GM18499 (cell line): ENCODE measurements at regions not wholly inside any gene's neighbourhood (a gene's known extent, or its start where the extent isn't known, plus 50 kb on each side); places are given as distances from the start of the nearest gene placed in this dataset.
A peak's percentile ranks its signal among the peaks of the same experiment; 100 is the strongest.

Experiments used
- ATAC-seq: cut with Tn5 transposase; IDR thresholded peaks from one replicate; pipeline ENCODE4 v1.9.1; 2021; ENCODE audit warnings: moderate number of reproducible peaks; ENCODE audit not compliant: insufficient read depth, unreplicated experiment

DNA sequence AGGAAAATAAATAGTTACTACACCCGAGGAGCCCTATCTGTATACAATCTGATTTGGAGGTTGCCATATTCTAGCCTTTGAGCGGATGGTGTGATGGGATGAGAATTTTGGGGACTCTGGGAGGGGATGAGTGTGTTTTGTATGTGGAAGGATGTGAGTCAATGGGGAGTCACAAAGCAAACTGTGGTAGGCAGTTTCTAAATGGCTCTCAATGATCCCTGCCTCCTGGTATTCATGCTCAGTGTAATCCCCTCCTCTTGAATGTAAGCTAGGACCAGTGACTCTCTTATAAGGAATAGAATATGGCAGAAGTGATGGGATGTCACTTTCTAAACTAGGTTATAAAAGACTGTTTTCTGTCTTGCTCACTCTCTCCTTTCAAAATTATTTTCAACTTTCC, 205.7 kb upstream of the RIOK2 start:
- ATAC-seq: no peak

- ATAC-seq: no peak
Measured at GRCh38 chr5:97400537-97400936, 217.5 kb upstream of the RIOK2 start.

GRCh38 chr5:97405941-97406340, 222.9 kb upstream of the RIOK2 start:
- ATAC-seq: no peak

DNA sequence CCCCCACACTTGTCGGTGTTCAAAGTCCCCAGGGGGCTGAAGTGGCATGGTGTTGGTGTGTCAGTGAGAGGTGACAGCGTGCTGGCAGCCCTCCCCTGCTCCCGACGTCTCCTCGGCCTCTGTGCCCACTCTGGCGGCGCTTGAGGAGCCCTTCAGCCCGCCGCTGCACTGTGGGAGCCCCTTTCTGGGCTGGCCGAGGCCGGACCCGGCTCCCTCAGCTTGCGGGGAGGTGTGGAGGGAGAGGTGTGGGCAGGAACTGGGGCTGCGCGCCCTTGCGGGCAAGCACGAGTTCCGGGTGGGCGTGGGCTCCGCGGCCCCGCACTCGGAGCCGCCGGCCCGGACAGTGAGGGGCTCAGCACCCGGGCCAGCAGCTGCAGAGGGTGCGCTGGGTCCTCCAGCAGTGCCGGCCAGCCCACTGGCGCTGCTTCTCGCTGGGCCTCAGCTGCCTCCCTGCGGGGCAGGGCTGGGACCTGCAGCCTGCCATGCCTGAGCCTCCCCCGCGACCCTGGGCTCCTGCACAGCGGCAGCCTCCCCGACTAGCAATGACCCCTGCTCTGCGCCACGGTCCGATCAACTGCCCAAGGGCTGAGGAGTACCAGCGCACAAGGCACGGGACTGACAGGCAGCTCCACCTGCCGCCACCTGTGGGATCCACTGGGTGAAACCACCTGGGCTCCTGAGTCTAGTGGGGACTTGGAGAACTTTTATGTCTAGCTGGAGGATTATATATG, 224.1 kb upstream of the RIOK2 start:
- no peak for ATAC-seq

GRCh38 chr5:97408331-97408730, 225.3 kb upstream of the RIOK2 start:
- ATAC-seq: no peak

DNA sequence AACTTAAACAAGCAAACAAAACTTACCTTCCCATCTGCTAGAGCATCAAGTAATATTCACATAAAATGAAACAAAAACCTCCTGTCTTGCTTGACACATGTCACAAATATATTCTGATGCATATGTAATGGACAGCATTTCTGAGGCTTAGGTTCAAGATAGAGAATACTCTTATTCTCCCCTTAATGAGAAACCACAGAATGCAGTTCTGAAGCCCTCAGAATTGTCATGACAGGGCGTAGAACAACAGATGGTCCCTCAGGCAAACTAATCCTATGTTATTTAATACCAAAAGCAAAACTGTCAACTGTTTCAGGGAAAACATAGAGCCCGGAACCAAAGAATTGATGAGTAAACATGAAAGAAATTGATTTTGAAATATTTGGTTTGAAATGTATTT, 229.9 kb upstream of the RIOK2 start:
- no peak for ATAC-seq

GRCh38 chr5:97417986-97418385, 234.9 kb upstream of the RIOK2 start:
- no peak for ATAC-seq

DNA sequence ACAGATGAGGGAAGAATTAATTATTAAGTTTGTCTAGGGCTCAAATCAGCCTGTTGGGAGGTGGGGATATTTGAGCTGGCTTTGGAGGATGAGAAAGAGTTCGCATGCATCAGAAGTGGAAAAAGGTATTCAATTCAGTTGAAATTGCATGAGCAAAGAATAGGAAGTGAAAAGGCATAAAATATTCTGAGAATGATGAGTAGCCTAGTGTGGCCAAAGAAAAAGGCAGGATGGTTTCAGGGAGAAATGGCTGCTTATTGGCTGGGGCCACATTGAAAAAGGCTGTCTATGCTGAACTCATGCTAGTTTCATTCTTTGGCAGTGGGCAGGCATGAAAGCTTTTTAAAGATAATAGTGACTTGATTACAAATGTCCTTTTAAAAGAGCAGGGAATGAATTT, 235.4 kb upstream of the RIOK2 start:
- ATAC-seq: peak; percentile 75

- ATAC-seq: no peak
Measured at GRCh38 chr5:97420646-97421045, 237.6 kb upstream of the RIOK2 start.

GRCh38 chr5:97422678-97423077, 239.6 kb upstream of the RIOK2 start:
- ATAC-seq: no peak

DNA sequence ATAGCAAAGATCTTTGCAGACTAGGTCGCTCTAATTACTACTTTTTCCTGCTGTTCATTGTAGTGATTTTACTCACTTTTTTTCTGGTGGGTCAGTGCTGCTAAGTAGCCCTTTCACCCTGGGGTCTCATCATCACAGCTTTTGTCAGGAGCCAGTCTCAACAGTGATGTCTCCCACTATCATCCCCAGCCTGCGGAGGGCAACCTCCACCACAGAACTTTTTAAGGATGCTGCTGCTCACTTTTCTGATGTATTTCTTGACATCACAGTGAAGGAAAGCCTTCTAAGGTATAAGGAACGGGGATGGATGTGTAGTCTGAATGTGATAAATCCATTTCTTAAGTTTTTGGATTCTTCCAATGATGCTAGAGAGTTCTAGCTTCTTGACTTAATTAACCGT, 242.5 kb upstream of the RIOK2 start:
- no peak for ATAC-seq

DNA sequence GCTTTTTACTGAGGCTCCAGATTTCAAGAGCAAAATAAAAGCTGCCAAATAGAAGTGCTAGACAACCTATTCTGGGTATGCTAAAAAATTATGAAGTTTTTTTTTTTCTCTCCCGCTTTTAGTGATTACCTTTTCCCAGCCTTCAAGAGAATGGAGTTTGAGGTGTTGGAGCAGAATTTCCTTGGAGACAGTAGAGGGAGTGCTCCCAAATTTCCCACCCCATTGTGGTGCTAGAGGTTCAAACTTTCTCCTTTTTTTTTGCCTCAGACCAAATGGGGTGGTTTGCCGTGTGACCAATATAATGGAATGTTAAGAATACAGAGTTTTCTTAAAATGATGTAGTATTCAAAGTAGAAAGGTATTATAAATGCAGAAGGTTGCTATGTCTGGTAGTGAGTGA, 244.2 kb upstream of the RIOK2 start:
- ATAC-seq: no peak

DNA sequence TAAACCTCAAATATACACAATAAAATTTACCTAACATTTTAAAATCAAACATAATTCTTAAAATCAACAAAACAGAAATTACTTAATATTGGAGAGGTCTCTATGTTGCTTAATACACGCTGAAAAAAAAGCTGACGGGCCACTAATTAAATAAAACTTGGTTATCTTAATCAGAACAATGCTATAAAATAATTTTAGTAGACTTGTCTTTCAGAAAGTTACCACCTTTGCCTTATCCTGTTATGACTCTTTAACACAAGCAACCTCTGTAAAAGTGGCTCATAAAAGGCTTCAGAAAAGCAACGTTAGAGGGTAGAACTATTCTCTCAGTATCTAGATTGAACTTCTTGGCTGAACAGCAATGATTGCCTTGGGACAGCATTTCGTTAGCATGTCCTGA, 251.0 kb upstream of the RIOK2 start:
- no peak for ATAC-seq

GRCh38 chr5:97436405-97436804, 253.4 kb upstream of the RIOK2 start:
- ATAC-seq: no peak

DNA sequence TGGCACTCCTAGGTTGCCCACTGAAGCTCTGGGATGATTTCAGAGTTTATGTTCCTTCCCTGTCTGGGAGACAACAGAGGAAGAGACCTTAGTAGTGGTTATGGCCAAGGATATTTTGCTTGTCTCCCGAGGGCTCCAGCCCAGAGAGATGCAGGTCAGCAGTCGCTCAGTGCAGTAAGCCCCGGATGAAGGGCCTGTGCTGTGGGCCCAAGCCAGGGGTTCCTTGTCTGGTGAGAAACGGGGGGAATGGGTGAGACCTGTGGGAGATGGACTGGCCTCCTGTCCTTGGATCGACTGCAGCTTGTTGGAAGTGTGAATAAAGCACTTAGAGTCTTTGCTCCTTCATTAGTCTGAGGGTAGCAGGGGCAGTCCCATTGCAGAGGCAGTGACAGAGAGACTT, 260.7 kb upstream of the RIOK2 start:
- ATAC-seq: no peak

GRCh38 chr5:97449172-97449571, 266.1 kb upstream of the RIOK2 start:
- ATAC-seq: no peak

DNA sequence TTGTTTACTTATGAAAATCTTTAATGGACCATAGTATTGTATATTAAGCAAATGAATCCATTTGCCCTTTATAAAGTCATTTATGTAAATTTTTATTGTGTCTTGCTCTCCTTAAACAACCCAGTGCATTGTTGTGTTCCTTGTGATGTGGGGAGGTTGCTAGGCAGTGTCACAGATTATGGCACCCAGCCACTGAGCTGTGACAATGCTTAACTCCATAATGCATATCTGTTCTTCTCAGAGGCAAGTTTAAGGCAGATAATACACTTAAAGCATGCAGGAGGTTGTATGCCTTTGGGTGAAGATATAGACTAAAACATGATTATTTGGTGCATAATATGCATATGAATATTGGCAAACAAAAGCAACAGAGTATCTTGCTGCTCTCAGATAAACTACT, 269.6 kb upstream of the RIOK2 start:
- ATAC-seq: no peak

DNA sequence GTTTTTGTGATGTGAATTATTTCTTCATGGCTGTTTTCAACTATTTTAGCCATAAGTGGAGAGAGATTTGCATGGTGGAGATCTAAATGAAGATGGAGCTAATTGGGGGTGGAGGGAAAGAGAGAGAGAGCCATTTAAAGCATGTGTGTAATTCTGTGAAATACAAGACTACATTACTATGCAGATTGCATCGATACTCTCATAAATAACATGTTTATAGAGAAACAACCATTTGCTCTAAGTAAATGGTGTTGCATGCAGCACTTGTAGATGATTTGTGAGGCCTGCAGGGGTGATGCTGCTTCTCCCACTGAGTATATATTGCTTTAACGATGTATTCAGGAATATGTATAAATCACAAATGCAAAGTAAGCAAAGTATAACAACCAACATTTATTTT, 270.2 kb upstream of the RIOK2 start:
- no peak for ATAC-seq

GRCh38 chr5:97454015-97454414, 271.0 kb upstream of the RIOK2 start:
- no peak for ATAC-seq

- no peak for ATAC-seq
Measured at GRCh38 chr5:97455996-97456395, 272.9 kb upstream of the RIOK2 start.

GRCh38 chr5:97458851-97459250, 275.8 kb upstream of the RIOK2 start:
- ATAC-seq: peak; percentile 94

- ATAC-seq: no peak
Measured at GRCh38 chr5:97471951-97472350, 288.9 kb upstream of the RIOK2 start.

DNA sequence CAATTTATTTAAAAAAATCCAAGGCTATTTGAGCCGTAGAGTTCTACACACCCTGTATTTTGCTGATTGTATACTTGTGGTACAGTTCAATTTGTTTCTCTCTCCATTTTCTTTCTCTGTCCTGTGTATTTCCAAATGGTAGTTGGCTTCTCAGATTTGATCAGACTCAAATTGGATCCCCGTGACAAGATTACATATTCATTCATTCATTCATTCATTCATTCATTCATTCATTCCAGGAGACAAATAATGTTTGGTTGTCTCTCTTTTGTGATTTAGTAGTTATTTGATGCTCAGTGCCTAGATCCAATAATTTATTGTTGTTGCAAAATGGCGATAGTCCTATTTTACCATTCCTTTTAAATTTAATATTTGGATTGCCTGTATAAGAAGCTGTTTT, 292.8 kb upstream of the RIOK2 start:
- no peak for ATAC-seq
